Smooth muscle cell (in vitro differentiated cells): ENCODE measurements at regions not wholly inside any gene's neighbourhood (a gene's known extent, or its start where the extent isn't known, plus 50 kb on each side); places are given as distances from the start of the nearest gene placed in this dataset.

ENCODE experiments used
- DNase-seq: peaks from one replicate; lab custom pipeline; 2025; ENCODE audit not compliant: unreplicated experiment; lab: John Stamatoyannopoulos, UW
- H2AFZ ChIP-seq: fragments of 200-600 bp; sonication (generic); 2 replicates; pipeline ENCODE4 v1.6.0; 2016; ENCODE audit warnings: antibody characterized with exemption, low read depth, mild to moderate bottlenecking
- H3F3A ChIP-seq: fragments of 200-600 bp; sonication (generic); 2 replicates; pipeline ENCODE4 v1.6.0; 2017; ENCODE audit warnings: antibody characterized with exemption, low read depth
- H3K27ac ChIP-seq: fragments of 200-600 bp; sonication (generic); 2 replicates; pipeline ENCODE4 v1.5.1; 2016; ENCODE audit warnings: low read depth, mild to moderate bottlenecking
- H3K27me3 ChIP-seq: fragments of 200-600 bp; sonication (generic); 2 replicates; pipeline ENCODE4 v1.6.1; 2016; ENCODE audit warnings: low read depth, mild to moderate bottlenecking
- H3K36me3 ChIP-seq: fragments of 200-600 bp; sonication (generic); 2 replicates; pipeline ENCODE4 v1.5.1; 2016; ENCODE audit warnings: low read depth
- H3K4me1 ChIP-seq: fragments of 200-600 bp; sonication (generic); 2 replicates; pipeline ENCODE4 v1.5.1; 2016; ENCODE audit warnings: low read depth
- H3K4me2 ChIP-seq: fragments of 200-600 bp; sonication (generic); 2 replicates; pipeline ENCODE4 v1.6.0; 2016; ENCODE audit warnings: mild to moderate bottlenecking
- H3K4me3 ChIP-seq: fragments of 200-600 bp; sonication (generic); 2 replicates; pipeline ENCODE4 v1.5.1; 2016; ENCODE audit warnings: mild to moderate bottlenecking
- H3K79me2 ChIP-seq: fragments of 200-600 bp; sonication (generic); 2 replicates; pipeline ENCODE4 v1.6.0; 2016; ENCODE audit warnings: low read depth, mild to moderate bottlenecking
- H3K9ac ChIP-seq: fragments of 200-600 bp; sonication (generic); 2 replicates; pipeline ENCODE4 v1.6.0; 2016; ENCODE audit warnings: low read depth
- H3K9me3 ChIP-seq: fragments of 200-600 bp; sonication (generic); replicated peaks from 2 replicates; pipeline ENCODE4 v1.5.1; 2016; ENCODE audit warnings: low read depth
- H4K20me1 ChIP-seq: fragments of 200-600 bp; sonication (generic); 2 replicates; pipeline ENCODE4 v1.6.0; 2016; ENCODE audit warnings: low read depth
- CTCF ChIP-seq: fragments of 200-600 bp; sonication (generic); IDR thresholded peaks from 2 replicates; pipeline ENCODE4 v1.5.1; 2017; ENCODE audit warnings: borderline replicate concordance, mild to moderate bottlenecking, antibody characterized with exemption; ENCODE audit not compliant: insufficient read depth, poor library complexity, severe bottlenecking
- WGBS: methylation state at CpG from one replicate; pipeline ENCODE4 v1.1.7; 2016; ENCODE audit warnings: low lambda C conversion rate; 5-methylcytosine and 5-hydroxymethylcytosine counted together

DNA sequence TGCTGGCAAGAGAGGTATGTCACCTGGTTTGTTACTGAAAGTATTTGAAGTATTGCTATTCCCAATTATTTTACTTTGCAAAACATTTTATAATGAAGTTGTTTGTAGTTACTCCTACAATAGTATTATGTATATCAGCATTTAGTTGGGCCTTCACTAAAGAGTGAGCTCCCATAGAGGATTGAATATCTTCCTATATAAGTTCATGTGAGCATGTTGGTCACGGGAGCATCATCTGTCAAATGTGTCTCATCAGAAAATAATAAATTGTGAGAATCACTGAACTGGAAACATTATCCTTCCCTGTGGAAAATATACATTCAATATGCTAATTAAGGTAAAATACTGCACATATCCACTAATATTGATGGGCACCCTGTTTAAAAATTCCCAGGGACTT, 360.1 kb upstream of the ADGRL3 start:
- Histone ChIP-seq H3F3A (no peaks in the 10 kb centered on the region), H3K4me2 (no peak overlapping the region), H3K27me3 (no peaks in the 10 kb centered on the region), H3K27ac (no peak overlapping the region), H3K36me3 (no peaks in the 10 kb centered on the region), H4K20me1 (no peaks in the 10 kb centered on the region), H2AFZ (no peak overlapping the region), H3K9ac (no peak overlapping the region), H3K4me3 (no peak overlapping the region), H3K9me3 (no peaks in the 10 kb centered on the region), H3K4me1 (no peaks in the 10 kb centered on the region), H3K79me2 (no peaks in the 10 kb centered on the region)
- no peak for TF ChIP-seq CTCF
- DNase-seq = no peak
- WGBS = 100% methylated on average over 1 of the region's 1 CpG

DNA sequence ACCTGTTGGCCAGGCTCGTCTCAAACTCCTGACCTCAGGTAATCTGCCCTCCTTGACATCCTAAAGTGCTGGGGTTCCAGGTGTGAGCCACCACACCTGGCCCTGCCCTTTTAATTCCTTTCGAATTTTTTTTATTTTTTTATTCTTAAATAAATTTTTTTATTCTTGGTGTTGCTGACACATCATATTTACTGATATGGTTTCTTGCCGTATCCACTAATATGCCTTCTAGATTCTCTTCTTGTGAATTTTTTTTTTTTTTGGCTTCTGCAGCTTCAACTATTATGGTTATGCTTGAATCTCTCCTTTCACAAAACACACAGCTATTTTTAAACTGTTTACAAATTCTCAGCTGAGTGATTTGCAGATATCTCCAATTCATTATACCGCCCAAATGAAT, 353.4 kb upstream of the ADGRL3 start:
- WGBS = 84% methylated on average over 4 of the region's 4 CpGs
- no peaks in the 10 kb centered on the region for H3K79me2 ChIP-seq
- no peaks in the 10 kb centered on the region for H3K9me3 ChIP-seq
- H3K36me3 ChIP-seq = no peaks in the 10 kb centered on the region
- H3K4me3 ChIP-seq = no peak overlapping the region
- no peak for DNase-seq
- no peaks in the 10 kb centered on the region for H4K20me1 ChIP-seq
- H2AFZ ChIP-seq = no peak overlapping the region
- no peaks in the 10 kb centered on the region for H3F3A ChIP-seq
- H3K4me2 ChIP-seq = no peak overlapping the region
- H3K27me3 ChIP-seq = no peaks in the 10 kb centered on the region
- TF ChIP-seq CTCF = no peak
- no peaks in the 10 kb centered on the region for H3K4me1 ChIP-seq
- H3K27ac ChIP-seq = no peak overlapping the region
- no peak overlapping the region for H3K9ac ChIP-seq

DNA sequence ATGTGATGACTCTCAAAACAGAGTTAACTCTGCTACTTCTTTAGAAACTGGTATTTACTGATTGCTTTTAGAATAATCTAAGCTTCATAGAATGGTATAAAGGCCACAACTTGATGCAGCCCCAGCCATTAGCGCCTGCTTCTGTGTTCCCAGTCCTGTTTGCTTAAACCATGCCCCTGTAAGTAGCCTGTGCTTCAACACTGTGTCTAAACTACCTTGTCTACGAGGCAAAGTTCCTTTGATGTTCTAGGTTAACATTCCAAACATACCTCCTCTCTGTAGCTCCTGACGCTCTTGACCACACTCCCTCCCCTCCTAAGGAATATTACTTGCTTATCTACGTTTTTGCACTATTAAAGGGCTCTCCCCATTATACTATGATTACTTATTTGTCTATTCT, 352.5 kb upstream of the ADGRL3 start:
- Histone ChIP-seq H3K9ac (no peak overlapping the region), H3K4me1 (no peaks in the 10 kb centered on the region), H3K9me3 (no peaks in the 10 kb centered on the region), H4K20me1 (no peaks in the 10 kb centered on the region), H3K4me2 (no peak overlapping the region), H3K27me3 (no peaks in the 10 kb centered on the region), H3K36me3 (no peaks in the 10 kb centered on the region), H2AFZ (no peak overlapping the region), H3K79me2 (no peaks in the 10 kb centered on the region), H3K27ac (no peak overlapping the region), H3K4me3 (no peak overlapping the region), H3F3A (no peaks in the 10 kb centered on the region)
- TF ChIP-seq CTCF = no peak
- WGBS = 49% methylated on average over 4 of the region's 4 CpGs
- DNase-seq = no peak

- TF ChIP-seq CTCF = no peak
- no peaks in the 10 kb centered on the region for H3K9me3 ChIP-seq
- H3K79me2 ChIP-seq = no peaks in the 10 kb centered on the region
- H2AFZ ChIP-seq = no peak overlapping the region
- no peak overlapping the region for H3K4me3 ChIP-seq
- H3K4me1 ChIP-seq = no peaks in the 10 kb centered on the region
- H3K27me3 ChIP-seq = no peaks in the 10 kb centered on the region
- no peak overlapping the region for H3K27ac ChIP-seq
- no peak overlapping the region for H3K9ac ChIP-seq
- H4K20me1 ChIP-seq = no peaks in the 10 kb centered on the region
- H3F3A ChIP-seq = no peaks in the 10 kb centered on the region
- no peak for DNase-seq
- 53% methylated on average over 6 of the region's 6 CpGs for WGBS
- no peak overlapping the region for H3K4me2 ChIP-seq
- no peaks in the 10 kb centered on the region for H3K36me3 ChIP-seq
These were observed 342.9 kb upstream of the ADGRL3 start for GRCh38 chr4:60857130-60857753.
